Prostate gland (tissue), 2 donors: ENCODE measurements at regions not wholly inside any gene's neighbourhood (a gene's known extent, or its start where the extent isn't known, plus 50 kb on each side); places are given as distances from the start of the nearest gene placed in this dataset.

Experiments
- CTCF ChIP-seq, 4 experiments: fragments of 200-600 bp in 2 of 4; fragments of 450-650 bp in 2 of 4; sonication (generic) in 2 of 4; IDR thresholded peaks; 1 replicate in 3 of 4; 2 replicates in 1 of 4; pipeline ENCODE4 v1.5.1; 2016 to 2019; ENCODE audit warnings: antibody characterized with exemption in 4 of 4, mild to moderate bottlenecking in 2 of 4, moderate library complexity in 2 of 4
- POLR2AphosphoS5 ChIP-seq: sonication (generic); formaldehyde crosslinking; IDR thresholded peaks from one replicate; pipeline ENCODE4 v1.6.1; 2017; ENCODE audit warnings: antibody characterized with exemption

GRCh38 chr2:238716585-238716984 lies 131.3 kb upstream of the TWIST2 start:
- TF ChIP-seq POLR2AphosphoS5 = no peak
- TF ChIP-seq CTCF (IDR thresholded peaks at IDR 0.05) = no peak
